T-cell (primary cell): ENCODE measurements at regions not wholly inside any gene's neighbourhood (a gene's known extent, or its start where the extent isn't known, plus 50 kb on each side); places are given as distances from the start of the nearest gene placed in this dataset.

Experiments
- ATAC-seq, 4 experiments: fragments of 200-7000 bp in 3 of 4; fragments of 150-1000 bp in 1 of 4; cut with Tn5 transposase; replicated peaks in 1 of 4; 1 replicate in 3 of 4; 2 replicates in 1 of 4; pipeline ENCODE4 v1.10.0; 2021; ENCODE audit warnings: moderate library complexity in 3 of 4, mild to moderate bottlenecking in 2 of 4, moderate number of reproducible peaks in 1 of 4
- CTCF ChIA-PET, 2 donors: fragments of 300-600 bp; sonication (Branson Sonifier 250); formaldehyde crosslinking; loops; one replicate each; lab custom pipeline; 2022; ENCODE audit warnings: antibody characterized with exemption in 2 of 2; lab: Charles Lee
- POLR2A ChIA-PET, 2 donors: fragments of 300-600 bp; sonication (Branson Sonifier 250); formaldehyde crosslinking; loops; one replicate each; lab custom pipeline; 2022; ENCODE audit warnings: antibody characterized with exemption in 2 of 2; lab: Charles Lee
- DNase-seq, 35 experiments: peaks; one replicate each; pipeline versions ENCODE4 v3.0.0 to v3.0.0-alpha.2; 2013 to 2023
- H3K27ac ChIP-seq: one replicate; pipeline ENCODE4 v1.5.1; 2013; ENCODE audit warnings: low read length
- H3K27me3 ChIP-seq, 2 experiments: replicated peaks in 1 of 2; 1 replicate in 1 of 2; 2 replicates in 1 of 2; pipeline versions ENCODE4 v1.6.1 to v1.7.0; 2013; ENCODE audit warnings: low read length in 1 of 2, mixed read lengths in 1 of 2; ENCODE audit not compliant: control insufficient read depth in 2 of 2, insufficient read depth in 2 of 2; ENCODE audit errors: extremely low read depth in 1 of 2
- H3K36me3 ChIP-seq, 2 donors: 1 replicate in 1 of 2; 2 replicates in 1 of 2; pipeline versions ENCODE4 v1.6.1 to v1.7.0; 2013; ENCODE audit warnings: low read length in 1 of 2; ENCODE audit not compliant: control insufficient read depth in 2 of 2, insufficient read depth in 1 of 2; ENCODE audit errors: extremely low read depth in 1 of 2
- H3K4me1 ChIP-seq, 2 experiments: 1 replicate in 1 of 2; 2 replicates in 1 of 2; pipeline versions ENCODE4 v1.6.1 to v1.7.0; 2013; ENCODE audit warnings: low read length in 2 of 2, mixed read lengths in 1 of 2; ENCODE audit not compliant: insufficient read depth in 2 of 2, control insufficient read depth in 1 of 2; ENCODE audit errors: extremely low read depth in 1 of 2
- H3K4me3 ChIP-seq, 2 donors: 1 replicate in 1 of 2; 2 replicates in 1 of 2; pipeline versions ENCODE4 v1.5.1 to v1.7.0; 2013; ENCODE audit warnings: mild to moderate bottlenecking in 2 of 2, low read length in 1 of 2, moderate library complexity in 1 of 2; ENCODE audit not compliant: control insufficient read depth in 1 of 2; ENCODE audit errors: extremely low read depth in 1 of 2
- H3K9me3 ChIP-seq: 2 replicates; pipeline ENCODE4 v1.7.0; 2013
- H3K27ac Mint-ChIP-seq, 2 donors: one replicate each; pipeline ENCODE4 v1.8.0; 2020 to 2021; ENCODE audit warnings: mild to moderate bottlenecking in 2 of 2, mixed read lengths in 2 of 2
- H3K27me3 Mint-ChIP-seq, 2 donors: one replicate each; pipeline ENCODE4 v1.8.0; 2021 to 2022; ENCODE audit warnings: mixed read lengths in 2 of 2
- H3K36me3 Mint-ChIP-seq: one replicate; pipeline ENCODE4 v1.8.0; 2021; ENCODE audit warnings: mixed read lengths
- H3K4me1 Mint-ChIP-seq, 3 donors: one replicate each; pipeline ENCODE4 v1.8.0; 2020 to 2022; ENCODE audit warnings: mixed read lengths in 3 of 3, mild to moderate bottlenecking in 1 of 3
- H3K4me3 Mint-ChIP-seq, 3 donors: one replicate each; pipeline ENCODE4 v1.8.0; 2020 to 2022; ENCODE audit warnings: mild to moderate bottlenecking in 3 of 3, mixed read lengths in 3 of 3, moderate library complexity in 3 of 3
- H3K9me3 Mint-ChIP-seq, 3 donors: one replicate each; pipeline ENCODE4 v1.8.0; 2020 to 2022; ENCODE audit warnings: mixed read lengths in 3 of 3
- WGBS: methylation state at CpG from one replicate; pipeline ENCODE4 v1.1.5; 2013; ENCODE audit warnings: missing lambda C conversion rate; ENCODE audit not compliant: insufficient coverage; 5-methylcytosine and 5-hydroxymethylcytosine counted together

DNA sequence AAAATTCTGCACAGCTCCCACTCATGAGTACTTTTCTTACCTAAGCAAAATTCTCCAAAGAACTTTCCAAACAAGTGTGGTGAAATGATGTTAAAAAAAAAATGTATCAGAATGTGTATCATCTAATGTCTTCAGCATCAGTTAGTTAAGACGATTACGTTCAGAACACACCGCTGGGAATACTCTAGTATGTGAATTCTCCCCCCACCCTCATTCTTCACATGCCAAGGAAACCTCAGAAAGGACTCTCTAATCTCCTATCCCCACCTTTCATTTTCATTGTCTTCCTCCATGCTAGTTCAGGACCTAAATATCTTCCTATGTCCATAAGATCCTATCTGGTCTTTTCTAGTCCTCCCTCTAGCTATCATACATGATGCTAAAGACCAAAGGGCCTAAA lies 457.4 kb downstream of the SHQ1 start:
- CTCF ChIA-PET, result no interaction called here
- Histone ChIP-seq H3K27ac (no peak overlapping the region), H3K9me3 (no peaks in the 10 kb centered on the region), H3K4me1 (peaks cover 6 to 8% of the 10 kb centered on the region in 2 experiments), H3K4me3 (no peak overlapping the region), H3K27me3 (no peaks in the 10 kb centered on the region), H3K36me3 (no peaks in the 10 kb centered on the region)
- 100% methylated on average over 1 of the region's 3 CpGs for WGBS
- ATAC-seq (no peak), DNase-seq (no peak)
- Mint-ChIP-seq H3K4me1 (peaks cover 45 to 56% (median 51%) of the 10 kb centered on the region in 3 donors), H3K27me3 (no peaks in the 10 kb centered on the region), H3K9me3 (no peaks in the 10 kb centered on the region), H3K4me3 (no peak overlapping the region), H3K27ac (no peak overlapping the region), H3K36me3 (no peaks in the 10 kb centered on the region)
- POLR2A ChIA-PET, result no interaction called here

DNA sequence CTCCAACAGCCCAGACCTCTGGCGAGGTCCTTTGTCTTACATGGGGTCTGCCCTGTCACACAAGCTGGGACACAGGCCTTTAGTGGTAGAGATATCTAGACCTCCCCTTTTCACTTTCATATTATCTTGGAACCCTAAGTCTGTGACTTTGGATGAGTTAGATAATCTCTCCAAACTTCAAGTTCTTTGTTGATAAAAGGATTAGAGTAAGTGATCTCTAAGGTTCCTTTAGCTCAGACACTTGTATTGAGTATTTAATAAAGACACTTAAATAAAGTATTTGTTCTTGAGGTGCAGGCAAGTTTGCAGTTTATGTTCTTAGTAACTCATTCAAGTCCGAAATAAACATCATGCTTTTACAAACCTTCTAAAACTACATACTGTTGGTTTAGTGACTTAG lies 459.6 kb downstream of the SHQ1 start:
- Histone ChIP-seq H3K4me1 (peaks cover 5 to 18% of the 10 kb centered on the region in 2 experiments), H3K4me3 (no peak overlapping the region), H3K27me3 (no peaks in the 10 kb centered on the region), H3K27ac (no peak overlapping the region), H3K36me3 (no peaks in the 10 kb centered on the region), H3K9me3 (no peaks in the 10 kb centered on the region)
- Mint-ChIP-seq H3K36me3 (no peaks in the 10 kb centered on the region), H3K9me3 (no peaks in the 10 kb centered on the region), H3K27me3 (no peaks in the 10 kb centered on the region), H3K27ac (peak overlapping the region in 1 of 2 donors; percentile 53), H3K4me3 (no peak overlapping the region), H3K4me1 (peaks cover 48 to 66% (median 57%) of the 10 kb centered on the region in 3 donors)
- no CpG with 5 or more reads among the region's 2 CpGs for WGBS
- DNase-seq (no peak), ATAC-seq (no peak)
- ChIA-PET POLR2A (no interaction called here), CTCF (no interaction called here)

DNA sequence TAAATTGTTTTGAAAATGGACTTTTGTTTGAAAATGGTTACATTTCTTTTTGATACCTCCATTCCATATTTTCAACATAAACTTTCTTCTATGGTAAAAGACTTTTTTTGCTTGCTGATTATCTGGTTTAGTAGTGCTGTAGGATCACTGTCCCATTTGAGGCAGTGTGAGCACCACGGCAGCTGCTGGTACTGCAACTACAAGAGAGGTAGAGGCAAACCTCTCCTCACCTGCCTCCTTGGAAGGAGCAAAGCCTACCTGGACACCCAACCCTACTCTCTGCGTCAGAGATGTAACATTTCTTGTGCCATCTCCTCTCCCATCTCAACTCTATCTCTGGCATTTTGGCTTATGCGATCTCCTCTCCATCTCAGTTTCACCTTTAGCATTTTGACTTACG lies 460.1 kb downstream of the SHQ1 start:
- Histone ChIP-seq H3K36me3 (no peaks in the 10 kb centered on the region), H3K27me3 (no peaks in the 10 kb centered on the region), H3K9me3 (no peaks in the 10 kb centered on the region), H3K4me3 (no peak overlapping the region), H3K4me1 (peaks cover 5 to 19% of the 10 kb centered on the region in 2 experiments), H3K27ac (no peak overlapping the region)
- no peaks in the 10 kb centered on the region for H3K9me3 Mint-ChIP-seq
- H3K4me1 Mint-ChIP-seq, result peaks cover 48 to 72% (median 62%) of the 10 kb centered on the region in 3 donors
- H3K27ac Mint-ChIP-seq, result no peak overlapping the region
- ChIA-PET POLR2A (interaction anchor here in 1 of 2 donors (0.7 kb wide), 1 partner anchor 275 kb away, joined by 3 read pairs; no protein-coding TSS in a partner anchor), CTCF (no interaction called here)
- H3K27me3 Mint-ChIP-seq, result no peaks in the 10 kb centered on the region
- no CpG with 5 or more reads among the region's 4 CpGs for WGBS
- no peak overlapping the region for H3K4me3 Mint-ChIP-seq
- DNase-seq, result no peak
- ATAC-seq, result no peak
- no peaks in the 10 kb centered on the region for H3K36me3 Mint-ChIP-seq

DNA sequence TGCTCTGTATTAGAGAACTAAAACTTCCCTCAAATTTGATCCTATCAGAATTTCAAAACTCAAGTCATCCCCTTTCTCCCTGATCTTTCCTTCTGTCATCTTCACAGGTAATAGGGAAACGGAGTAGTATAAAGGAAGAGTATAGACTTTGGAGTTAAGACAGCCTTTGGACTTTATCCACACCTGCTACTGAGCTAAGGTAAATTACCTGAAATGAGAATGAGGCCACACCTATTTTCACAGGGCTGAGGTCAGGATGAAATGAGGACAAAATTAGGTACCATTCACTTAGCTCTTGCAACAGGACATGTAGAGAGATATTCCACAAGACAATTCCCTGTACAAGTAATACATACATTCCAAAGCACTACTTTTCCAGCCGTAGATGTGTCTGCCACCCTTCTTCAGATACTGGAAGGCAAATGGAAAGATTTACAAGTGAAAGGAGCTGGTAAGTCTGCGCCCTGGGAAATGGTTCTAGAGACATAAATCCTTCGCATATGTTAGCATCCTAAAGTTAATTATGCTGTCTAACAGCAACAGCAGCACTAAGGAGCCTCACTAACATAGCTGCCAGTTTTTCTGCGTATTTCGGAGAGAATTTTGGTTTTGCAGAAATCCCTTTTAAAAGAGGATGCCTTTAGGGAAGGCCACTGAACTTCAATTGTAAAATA lies 461.8 kb downstream of the SHQ1 start:
- no peak overlapping the region for H3K4me3 Mint-ChIP-seq
- H3K27me3 Mint-ChIP-seq, result no peaks in the 10 kb centered on the region
- H3K9me3 Mint-ChIP-seq, result no peaks in the 10 kb centered on the region
- no peak for ATAC-seq
- H3K27me3 ChIP-seq, result no peaks in the 10 kb centered on the region
- no peak overlapping the region for H3K4me3 ChIP-seq
- no peaks in the 10 kb centered on the region for H3K9me3 ChIP-seq
- no peak overlapping the region for H3K27ac Mint-ChIP-seq
- DNase-seq, result no peak
- H3K36me3 ChIP-seq, result no peaks in the 10 kb centered on the region
- no peak overlapping the region for H3K27ac ChIP-seq
- ChIA-PET POLR2A (interaction anchor here in 1 of 2 donors (0.6 kb wide), 1 partner anchor 1367 kb away, joined by 4 read pairs; no protein-coding TSS in a partner anchor), CTCF (interaction anchor here (0.6 to 0.9 kb wide), 3 partner anchors 379 to 732 kb away, joined by 3 to 5 read pairs (median 3); no protein-coding TSS in a partner anchor)
- 100% methylated on average over 1 of the region's 6 CpGs for WGBS
- peaks cover 61 to 88% (median 79%) of the 10 kb centered on the region in 3 donors for H3K4me1 Mint-ChIP-seq
- H3K36me3 Mint-ChIP-seq, result no peaks in the 10 kb centered on the region
- peaks cover 11 to 24% of the 10 kb centered on the region in 2 experiments for H3K4me1 ChIP-seq

DNA sequence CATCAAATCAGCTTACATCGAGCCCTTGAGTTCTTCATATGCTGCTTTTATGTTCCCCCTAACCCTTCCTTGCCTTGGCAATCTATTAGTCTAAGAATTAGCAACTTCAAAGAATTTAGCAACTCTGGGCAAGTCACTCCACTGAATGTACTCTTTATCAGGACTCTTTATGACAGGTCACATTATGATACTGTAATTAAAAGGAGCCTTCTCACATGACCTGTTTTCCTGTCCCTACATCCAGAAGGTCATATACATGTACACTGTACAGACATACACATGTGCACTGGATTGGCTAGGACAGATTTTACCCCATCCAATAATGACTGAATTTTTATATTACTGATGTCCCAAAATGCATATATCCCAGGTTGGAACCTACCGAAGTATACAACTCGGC lies 463.1 kb downstream of the SHQ1 start:
- Mint-ChIP-seq H3K4me1 (peaks cover 74 to 96% (median 90%) of the 10 kb centered on the region in 3 donors), H3K9me3 (no peaks in the 10 kb centered on the region), H3K27ac (peak overlapping the region in 1 of 2 donors; percentile 22), H3K36me3 (no peaks in the 10 kb centered on the region), H3K27me3 (no peaks in the 10 kb centered on the region), H3K4me3 (no peak overlapping the region)
- 100% methylated on average over 1 of the region's 3 CpGs for WGBS
- DNase-seq, result no peak
- ChIA-PET POLR2A (no interaction called here), CTCF (no interaction called here)
- ATAC-seq, result no peak
- Histone ChIP-seq H3K4me3 (no peak overlapping the region), H3K27ac (no peak overlapping the region), H3K27me3 (no peaks in the 10 kb centered on the region), H3K4me1 (peaks cover 11 to 22% of the 10 kb centered on the region in 2 experiments), H3K36me3 (no peaks in the 10 kb centered on the region), H3K9me3 (no peaks in the 10 kb centered on the region)

DNA sequence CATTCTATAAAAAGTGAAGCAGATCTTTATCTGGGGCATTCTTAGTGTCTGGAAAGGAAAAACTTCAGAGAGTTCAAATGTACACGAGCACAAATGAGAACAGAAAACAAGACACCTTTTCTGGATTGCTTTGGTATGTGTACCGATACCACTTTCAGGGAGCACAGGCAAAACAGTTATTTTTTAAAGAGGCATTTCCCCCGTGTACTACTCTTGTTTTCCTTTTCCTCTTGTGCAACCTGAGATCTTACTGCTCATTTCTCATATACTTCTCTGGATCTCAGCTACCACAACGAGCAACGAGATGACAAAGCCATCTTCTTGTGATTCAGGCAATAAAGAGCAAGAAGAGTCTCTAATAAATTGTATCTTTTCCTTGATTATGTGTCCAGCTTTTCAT lies 463.6 kb downstream of the SHQ1 start:
- WGBS, result 67% methylated on average over 2 of the region's 5 CpGs
- Mint-ChIP-seq H3K4me3 (no peak overlapping the region), H3K4me1 (peaks cover 80 to 96% (median 95%) of the 10 kb centered on the region in 3 donors), H3K27me3 (no peaks in the 10 kb centered on the region), H3K9me3 (no peaks in the 10 kb centered on the region), H3K36me3 (no peaks in the 10 kb centered on the region), H3K27ac (peak overlapping the region in 1 of 2 donors; percentile 28)
- Histone ChIP-seq H3K27me3 (no peaks in the 10 kb centered on the region), H3K36me3 (no peaks in the 10 kb centered on the region), H3K9me3 (no peaks in the 10 kb centered on the region), H3K27ac (no peak overlapping the region), H3K4me1 (peaks cover 11 to 22% of the 10 kb centered on the region in 2 experiments), H3K4me3 (no peak overlapping the region)
- ChIA-PET POLR2A (interaction anchor here in 1 of 2 donors (0.6 kb wide), 1 partner anchor 237 kb away, joined by 5 read pairs; no protein-coding TSS in a partner anchor), CTCF (interaction anchor here (0.7 to 1.2 kb wide), 2 partner anchors 8 kb away, joined by 6 to 7 read pairs; no protein-coding TSS in a partner anchor)
- ATAC-seq (no peak), DNase-seq (no peak)
